ENCODE measurements at regions not wholly inside any gene's neighbourhood (a gene's known extent, or its start where the extent isn't known, plus 50 kb on each side); places are given as distances from the start of the nearest gene placed in this dataset.

- Histone ChIP-seq H3K36me3 (peaks cover 5 to 64% (median 30%) of the 10 kb centered on the region in 11 experiments; a peak in 20 of 22 replicates), H4K20me1 (peaks cover 7 to 96% (median 47%) of the 10 kb centered on the region in 11 experiments; a peak in 20 of 22 replicates), H3K4me1 (peaks cover 49 to 76% (median 56%) of the 10 kb centered on the region in 10 experiments), H3K27me3 (no peaks in the 10 kb centered on the region), H3K27ac (peak overlapping the region in 10 of 11 experiments; percentile 21 to 87 (median 64); a peak in 17 of 22 replicates), H3K9ac (peak overlapping the region in 5 of 11 experiments; percentile 42 to 79 (median 73); a peak in 8 of 22 replicates), H3K4me2 (peak overlapping the region; percentile 67 to 93 (median 83)), H3K9me3 (replicated peaks in 1 of 11) (no peaks in the 10 kb centered on the region; a peak in 1 of 22 replicates), H3K4me3 (peak overlapping the region in 3 of 10 experiments; percentile 12 to 51 (median 48); a peak in 2 of 20 replicates)
- TF ChIP-seq Cebpa-rat (IDR thresholded peaks at IDR 0.05) = no peak
Observed at GRCh38 chr19:46955813-46956371, 63.7 kb upstream of the NPAS1 start.

- peaks cover 14 to 99% (median 50%) of the 10 kb centered on the region in 11 experiments; a peak in 17 of 22 replicates for H4K20me1 ChIP-seq
- H3K4me2 ChIP-seq = peak overlapping the region in 10 of 11 experiments; percentile 8 to 48 (median 38); a peak in 16 of 22 replicates
- no peak for TF ChIP-seq Cebpa-rat (IDR thresholded peaks at IDR 0.05)
- no peaks in the 10 kb centered on the region; a peak in 1 of 22 replicates for H3K9me3 ChIP-seq (replicated peaks in 1 of 11)
- H3K4me3 ChIP-seq = no peak overlapping the region
- peaks cover 57 to 83% (median 63%) of the 10 kb centered on the region in 10 experiments for H3K4me1 ChIP-seq
- peak overlapping the region in 1 of 11 experiments; percentile 36; a peak in 1 of 22 replicates for H3K9ac ChIP-seq
- peaks cover 0 to 42% (median 12%) of the 10 kb centered on the region in 11 experiments; a peak in 16 of 22 replicates for H3K36me3 ChIP-seq
- H3K27me3 ChIP-seq = no peaks in the 10 kb centered on the region
- H3K27ac ChIP-seq = no peak overlapping the region
Observed at GRCh38 chr19:46958532-46958931, 61.1 kb upstream of the NPAS1 start.

GRCh38 chr19:46959894-46960556 is 59.6 kb upstream of the NPAS1 start:
- Histone ChIP-seq H3K9ac (no peak overlapping the region), H3K27me3 (no peaks in the 10 kb centered on the region), H3K27ac (no peak overlapping the region), H3K9me3 (replicated peaks in 1 of 11) (no peaks in the 10 kb centered on the region), H3K4me2 (no peak overlapping the region), H3K4me1 (peaks cover 43 to 83% (median 50%) of the 10 kb centered on the region in 10 experiments), H3K36me3 (peaks cover 0 to 52% (median 14%) of the 10 kb centered on the region in 11 experiments; a peak in 14 of 22 replicates), H3K4me3 (no peak overlapping the region), H4K20me1 (peaks cover 18 to 99% (median 50%) of the 10 kb centered on the region in 11 experiments; a peak in 17 of 22 replicates)
- TF ChIP-seq Cebpa-rat (IDR thresholded peaks at IDR 0.05) = no peak

GRCh38 chr19:46962030-46962570 is 57.5 kb upstream of the NPAS1 start:
- H3K9me3 ChIP-seq (replicated peaks in 1 of 11) = no peaks in the 10 kb centered on the region
- peak overlapping the region in 10 of 11 experiments; percentile 25 to 81 (median 57); a peak in 16 of 22 replicates for H3K4me2 ChIP-seq

GRCh38 chr19:46963093-46963734 is 56.4 kb upstream of the NPAS1 start:
- Histone ChIP-seq H3K27ac (peak overlapping the region in 7 of 11 experiments; percentile 4 to 59 (median 40); a peak in 11 of 22 replicates), H3K4me3 (no peak overlapping the region), H3K36me3 (peaks cover 5 to 67% (median 27%) of the 10 kb centered on the region in 11 experiments; a peak in 18 of 22 replicates), H3K4me2 (peak overlapping the region; percentile 25 to 81 (median 52)), H3K27me3 (no peaks in the 10 kb centered on the region), H3K9me3 (replicated peaks in 1 of 11) (no peaks in the 10 kb centered on the region), H4K20me1 (peaks cover 27 to 96% (median 63%) of the 10 kb centered on the region in 11 experiments; a peak in 20 of 22 replicates), H3K9ac (peak overlapping the region in 7 of 11 experiments; percentile 9 to 64 (median 30); a peak in 7 of 22 replicates), H3K4me1 (peaks cover 47 to 79% (median 53%) of the 10 kb centered on the region in 10 experiments)
- TF ChIP-seq Cebpa-rat (IDR thresholded peaks at IDR 0.05) = no peak

More at GRCh38 chr19:46962030-46962570, 57.5 kb upstream of the NPAS1 start:
- peaks cover 5 to 62% (median 26%) of the 10 kb centered on the region in 11 experiments; a peak in 18 of 22 replicates for H3K36me3 ChIP-seq
- peak overlapping the region in 3 of 11 experiments; percentile 39 to 59 (median 48); a peak in 4 of 22 replicates for H3K27ac ChIP-seq
- no peak for TF ChIP-seq Cebpa-rat (IDR thresholded peaks at IDR 0.05)
- no peak overlapping the region for H3K4me3 ChIP-seq
- H3K27me3 ChIP-seq = no peaks in the 10 kb centered on the region
- H3K9ac ChIP-seq = peak overlapping the region in 2 of 11 experiments; percentile 29 to 50; a peak in 2 of 22 replicates
- H3K4me1 ChIP-seq = peaks cover 41 to 78% (median 49%) of the 10 kb centered on the region in 10 experiments
- H4K20me1 ChIP-seq = peaks cover 18 to 96% (median 61%) of the 10 kb centered on the region in 11 experiments; a peak in 19 of 22 replicates

GRCh38 chr19:46967578-46968032 is 52.0 kb upstream of the NPAS1 start:
- H3K4me2 ChIP-seq = peak overlapping the region; percentile 53 to 82 (median 70)
- no peak for TF ChIP-seq Cebpa-rat (IDR thresholded peaks at IDR 0.05)
- H3K36me3 ChIP-seq = peaks cover 25 to 77% (median 53%) of the 10 kb centered on the region in 11 experiments
- peaks cover 30 to 55% (median 38%) of the 10 kb centered on the region in 10 experiments for H3K4me1 ChIP-seq
- no peaks in the 10 kb centered on the region for H3K9me3 ChIP-seq (replicated peaks in 1 of 11)
- no peaks in the 10 kb centered on the region for H3K27me3 ChIP-seq
- H3K27ac ChIP-seq = peak overlapping the region in 10 of 11 experiments; percentile 16 to 59 (median 46); a peak in 17 of 22 replicates
- peaks cover 42 to 97% (median 64%) of the 10 kb centered on the region in 11 experiments; a peak in 20 of 22 replicates for H4K20me1 ChIP-seq
- H3K4me3 ChIP-seq = no peak overlapping the region
- H3K9ac ChIP-seq = peak overlapping the region in 7 of 11 experiments; percentile 10 to 60 (median 40); a peak in 7 of 22 replicates
